NB4 (cell line): ENCODE measurements at regions not wholly inside any gene's neighbourhood (a gene's known extent, or its start where the extent isn't known, plus 50 kb on each side); places are given as distances from the start of the nearest gene placed in this dataset.

Experiments used
- DNase-seq: peaks from one replicate; pipeline ENCODE4 v3.0.0; 2010; ENCODE audit warnings: low read depth
- H3K4me3 ChIP-seq: one replicate; pipeline ENCODE4 v1.5.1; 2011; ENCODE audit warnings: mild to moderate bottlenecking, low read depth, low read length, moderate library complexity
- MAX ChIP-seq: IDR thresholded peaks from 2 replicates; pipeline ENCODE4 v1.6.1; 2011; ENCODE audit warnings: low read depth, low read length
- MYC ChIP-seq: IDR thresholded peaks from 2 replicates; pipeline ENCODE4 v1.6.1; 2011; ENCODE audit warnings: low read depth, low read length
- POLR2A ChIP-seq: IDR thresholded peaks from 2 replicates; pipeline ENCODE4 v1.6.1; 2011; ENCODE audit warnings: mild to moderate bottlenecking; ENCODE audit not compliant: insufficient read length; ENCODE audit errors: extremely low read depth
- TF ChIP-seq, protein P1 (sequence below): IDR thresholded peaks from one replicate; pipeline ENCODE4 v1.5.1; 2012; ENCODE audit warnings: low read depth, low read length

GRCh38 chr11:115780646-115781362 lies 276.6 kb upstream of the CADM1 start:
- no peak for DNase-seq
- no peak overlapping the region for H3K4me3 ChIP-seq
- TF ChIP-seq POLR2A (no peak), MAX (no peak)
- TF ChIP-seq, protein P1, sequence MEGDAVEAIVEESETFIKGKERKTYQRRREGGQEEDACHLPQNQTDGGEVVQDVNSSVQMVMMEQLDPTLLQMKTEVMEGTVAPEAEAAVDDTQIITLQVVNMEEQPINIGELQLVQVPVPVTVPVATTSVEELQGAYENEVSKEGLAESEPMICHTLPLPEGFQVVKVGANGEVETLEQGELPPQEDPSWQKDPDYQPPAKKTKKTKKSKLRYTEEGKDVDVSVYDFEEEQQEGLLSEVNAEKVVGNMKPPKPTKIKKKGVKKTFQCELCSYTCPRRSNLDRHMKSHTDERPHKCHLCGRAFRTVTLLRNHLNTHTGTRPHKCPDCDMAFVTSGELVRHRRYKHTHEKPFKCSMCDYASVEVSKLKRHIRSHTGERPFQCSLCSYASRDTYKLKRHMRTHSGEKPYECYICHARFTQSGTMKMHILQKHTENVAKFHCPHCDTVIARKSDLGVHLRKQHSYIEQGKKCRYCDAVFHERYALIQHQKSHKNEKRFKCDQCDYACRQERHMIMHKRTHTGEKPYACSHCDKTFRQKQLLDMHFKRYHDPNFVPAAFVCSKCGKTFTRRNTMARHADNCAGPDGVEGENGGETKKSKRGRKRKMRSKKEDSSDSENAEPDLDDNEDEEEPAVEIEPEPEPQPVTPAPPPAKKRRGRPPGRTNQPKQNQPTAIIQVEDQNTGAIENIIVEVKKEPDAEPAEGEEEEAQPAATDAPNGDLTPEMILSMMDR = no peak

GRCh38 chr11:115778928-115779650 lies 274.9 kb upstream of the CADM1 start:
- TF ChIP-seq MYC (no peak), MAX (no peak), POLR2A (no peak)
- TF ChIP-seq, protein P1 = no peak
- no peak for DNase-seq
- H3K4me3 ChIP-seq = no peak overlapping the region

DNA sequence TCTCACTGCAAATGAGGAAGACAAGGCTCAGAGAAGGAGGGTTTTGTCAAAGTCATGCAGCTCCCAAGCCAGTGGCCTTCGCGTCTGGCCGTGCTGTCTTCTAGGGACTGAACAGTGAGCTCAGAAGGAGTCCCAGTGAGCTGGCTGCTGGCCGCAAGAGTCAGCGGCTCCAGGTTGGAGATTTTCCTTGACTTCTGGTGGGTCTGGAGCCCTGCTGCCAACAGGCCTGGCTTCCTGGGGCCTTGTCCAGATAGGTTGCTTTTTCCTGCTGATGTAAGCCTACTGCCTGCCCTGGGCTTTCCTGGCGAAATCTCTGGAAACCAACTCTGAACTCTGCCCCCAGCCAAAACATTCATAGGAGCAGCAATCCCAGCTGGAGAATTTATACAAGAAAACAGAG lies 272.7 kb upstream of the CADM1 start:
- no peak for TF ChIP-seq POLR2A
- no peak for TF ChIP-seq MYC
- no peak for TF ChIP-seq MAX
- TF ChIP-seq, protein P1 = no peak
- H3K4me3 ChIP-seq = no peak overlapping the region
- no peak for DNase-seq

GRCh38 chr11:115775846-115776245 lies 271.6 kb upstream of the CADM1 start:
- no peak for DNase-seq
- no peak for TF ChIP-seq POLR2A
- TF ChIP-seq, protein P1 = no peak
- TF ChIP-seq MAX = no peak
- TF ChIP-seq MYC = no peak
- H3K4me3 ChIP-seq = no peak overlapping the region

DNA sequence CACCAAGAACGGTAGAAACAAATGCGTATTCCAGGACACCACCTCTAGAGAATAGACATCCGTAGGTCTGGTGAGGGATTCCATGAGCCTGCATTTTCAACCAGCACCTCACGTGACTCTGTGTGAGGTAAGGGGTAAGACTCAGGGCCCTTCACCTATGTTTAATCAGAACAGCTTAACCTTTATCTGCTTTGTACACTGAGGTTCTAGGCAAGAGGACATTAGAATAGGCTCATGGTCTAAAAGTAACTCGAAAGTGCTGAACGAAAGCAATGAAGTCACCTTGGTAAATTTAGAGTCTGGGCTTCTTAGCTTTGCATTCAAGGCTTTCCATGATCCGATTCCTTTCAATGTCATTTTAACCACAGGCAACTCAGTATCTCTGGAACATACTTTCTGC lies 270.5 kb upstream of the CADM1 start:
- TF ChIP-seq POLR2A = no peak
- TF ChIP-seq MYC = no peak
- TF ChIP-seq, protein P1 = no peak
- TF ChIP-seq MAX = no peak
- no peak for DNase-seq
- H3K4me3 ChIP-seq = no peak overlapping the region
